ENCODE measurements at regions not wholly inside any gene's neighbourhood (a gene's known extent, or its start where the extent isn't known, plus 50 kb on each side); places are given as distances from the start of the nearest gene placed in this dataset.

DNA sequence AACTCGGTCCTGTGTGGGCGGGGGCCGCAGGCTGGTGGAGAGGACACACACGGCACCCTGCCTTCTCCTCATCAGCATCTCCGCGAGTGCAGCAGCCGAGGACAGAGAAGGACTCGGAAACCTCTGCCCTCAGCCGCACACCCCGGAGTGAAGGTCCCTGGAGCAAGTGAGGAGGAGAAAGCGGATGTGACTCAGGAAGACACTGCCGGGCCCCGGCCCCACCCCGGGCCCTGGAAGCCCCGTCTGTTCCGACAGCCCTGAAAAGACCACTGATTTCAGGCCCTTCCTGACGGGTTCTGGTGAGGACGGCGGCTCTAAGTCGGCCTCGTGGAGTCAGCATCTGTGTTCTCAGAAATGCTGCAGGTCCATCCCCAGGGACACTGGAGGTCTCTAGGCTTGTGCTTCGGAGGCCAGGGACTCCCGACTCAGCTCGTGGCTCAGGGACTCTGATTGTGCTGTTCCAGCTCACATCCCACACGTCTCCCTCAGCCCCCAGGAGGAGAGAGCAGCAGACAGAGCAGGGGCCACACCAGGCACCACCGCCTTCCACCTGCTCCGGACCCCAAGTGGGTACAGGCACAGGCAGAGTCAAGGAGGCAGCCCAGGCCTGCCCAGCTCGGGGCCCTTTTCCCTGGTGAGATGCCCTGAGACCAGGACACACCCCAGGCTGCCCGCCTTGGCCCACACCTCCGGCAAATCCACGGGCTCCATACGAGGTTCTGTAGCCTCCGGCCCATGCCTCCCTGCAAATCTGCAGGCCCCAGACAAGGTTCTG, 134.5 kb upstream of the NKX1-1 start:
- H3K4me1 ChIP-seq, result no peaks in the 10 kb centered on the region
- TF ChIP-seq, protein P1, sequence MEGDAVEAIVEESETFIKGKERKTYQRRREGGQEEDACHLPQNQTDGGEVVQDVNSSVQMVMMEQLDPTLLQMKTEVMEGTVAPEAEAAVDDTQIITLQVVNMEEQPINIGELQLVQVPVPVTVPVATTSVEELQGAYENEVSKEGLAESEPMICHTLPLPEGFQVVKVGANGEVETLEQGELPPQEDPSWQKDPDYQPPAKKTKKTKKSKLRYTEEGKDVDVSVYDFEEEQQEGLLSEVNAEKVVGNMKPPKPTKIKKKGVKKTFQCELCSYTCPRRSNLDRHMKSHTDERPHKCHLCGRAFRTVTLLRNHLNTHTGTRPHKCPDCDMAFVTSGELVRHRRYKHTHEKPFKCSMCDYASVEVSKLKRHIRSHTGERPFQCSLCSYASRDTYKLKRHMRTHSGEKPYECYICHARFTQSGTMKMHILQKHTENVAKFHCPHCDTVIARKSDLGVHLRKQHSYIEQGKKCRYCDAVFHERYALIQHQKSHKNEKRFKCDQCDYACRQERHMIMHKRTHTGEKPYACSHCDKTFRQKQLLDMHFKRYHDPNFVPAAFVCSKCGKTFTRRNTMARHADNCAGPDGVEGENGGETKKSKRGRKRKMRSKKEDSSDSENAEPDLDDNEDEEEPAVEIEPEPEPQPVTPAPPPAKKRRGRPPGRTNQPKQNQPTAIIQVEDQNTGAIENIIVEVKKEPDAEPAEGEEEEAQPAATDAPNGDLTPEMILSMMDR (IDR thresholded peaks at IDR 0.05), result no peak
- TF ChIP-seq POLR2A (IDR thresholded peaks at IDR 0.05), result no peak
- no peak for DNase-seq
- H3K27ac ChIP-seq, result no peak overlapping the region
- H3K36me3 ChIP-seq (ENCODE audit: low read depth, missing control alignments), result no peaks in the 10 kb centered on the region
- WGBS, 2 donors, result 84 to 86% methylated on average over 22 to 33 of the region's 33 CpGs
- H3K4me3 ChIP-seq, result no peak overlapping the region
- H3K27me3 ChIP-seq, result no peaks in the 10 kb centered on the region
- H3K9me3 ChIP-seq, result no peaks in the 10 kb centered on the region
- intact Hi-C loops (cut with DNase I; ENCODE audit: low total_unique reads), result no loop called here

DNA sequence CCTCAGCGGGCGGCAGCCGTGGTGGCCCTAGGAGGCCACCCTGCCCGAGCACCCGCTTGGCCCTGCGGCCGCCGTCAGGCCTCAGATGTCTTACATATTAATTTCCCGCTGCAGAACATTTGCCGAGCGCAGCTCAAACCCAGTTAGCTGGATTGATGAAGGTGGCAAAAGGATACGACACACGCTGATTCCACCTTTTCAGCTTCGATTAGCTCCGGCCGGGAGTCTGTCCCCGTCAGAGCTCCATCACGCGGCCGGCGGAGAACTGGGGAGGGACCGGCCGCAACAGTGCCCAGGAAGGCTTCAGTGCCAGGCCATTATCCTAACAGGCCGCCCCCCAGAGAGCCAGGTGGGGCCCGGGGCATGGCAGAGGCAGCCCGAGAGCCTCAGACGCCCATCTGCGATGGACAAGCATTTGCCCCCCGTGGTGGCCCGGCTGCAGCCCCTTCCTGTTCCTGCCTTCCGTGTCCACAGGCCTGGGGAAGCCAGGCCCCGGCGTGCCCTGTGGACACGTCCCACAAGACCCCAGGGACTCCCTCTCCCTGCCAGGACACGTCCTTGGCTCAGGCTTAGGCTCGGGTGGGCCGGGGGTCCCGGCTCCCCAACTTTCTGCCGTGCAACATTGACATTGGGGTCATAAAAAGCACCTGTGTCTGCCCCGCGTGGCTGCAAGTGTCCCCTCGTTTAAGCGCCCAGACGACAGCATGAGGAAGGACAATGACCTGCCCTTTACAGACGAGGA, 133.8 kb upstream of the NKX1-1 start:
- Histone ChIP-seq H3K4me1 (no peaks in the 10 kb centered on the region), H3K27me3 (no peaks in the 10 kb centered on the region), H3K4me3 (no peak overlapping the region), H3K36me3 (ENCODE audit: low read depth, missing control alignments) (no peaks in the 10 kb centered on the region), H3K9me3 (no peaks in the 10 kb centered on the region), H3K27ac (no peak overlapping the region)
- TF ChIP-seq, protein P1 (IDR thresholded peaks at IDR 0.05), result no peak
- TF ChIP-seq POLR2A (IDR thresholded peaks at IDR 0.05), result no peak
- no peak for DNase-seq
- intact Hi-C loops (cut with DNase I; ENCODE audit: low total_unique reads), result no loop called here
- 93 to 94% methylated on average over 25 to 45 of the region's 45 CpGs for WGBS, 2 donors

- Histone ChIP-seq H3K27ac (no peak overlapping the region), H3K27me3 (no peaks in the 10 kb centered on the region), H3K4me1 (no peaks in the 10 kb centered on the region), H3K9me3 (no peaks in the 10 kb centered on the region), H3K4me3 (no peak overlapping the region), H3K36me3 (ENCODE audit: low read depth, missing control alignments) (no peaks in the 10 kb centered on the region)
- WGBS, 2 donors, result 88 to 90% methylated on average over 14 to 23 of the region's 23 CpGs
- intact Hi-C loops (cut with DNase I; ENCODE audit: low total_unique reads), result no loop called here
- DNase-seq, result no peak
- no peak for TF ChIP-seq POLR2A (IDR thresholded peaks at IDR 0.05)
- TF ChIP-seq, protein P1 (IDR thresholded peaks at IDR 0.05), result no peak
Measured at GRCh38 chr4:1538941-1539772, 132.9 kb upstream of the NKX1-1 start.

DNA sequence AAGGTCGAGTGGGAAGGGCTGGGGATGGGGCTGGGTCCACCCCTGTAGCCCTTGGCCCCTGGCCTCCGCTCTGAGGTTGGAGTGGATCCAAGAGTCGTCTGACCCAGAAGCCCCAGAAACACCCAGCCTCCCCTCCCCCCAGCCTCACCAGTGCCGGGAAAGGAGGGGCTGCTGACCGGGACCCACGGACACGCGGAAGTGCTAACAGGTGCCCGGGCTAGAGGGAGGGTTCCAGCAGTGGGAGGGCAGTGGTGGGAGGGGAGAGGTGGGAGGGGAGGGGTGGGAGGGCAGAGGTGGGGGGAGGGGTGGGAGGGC, 131.8 kb upstream of the NKX1-1 start:
- intact Hi-C loops (cut with DNase I; ENCODE audit: low total_unique reads), result no loop called here
- no peak overlapping the region for H3K27ac ChIP-seq
- no peaks in the 10 kb centered on the region for H3K27me3 ChIP-seq
- no peaks in the 10 kb centered on the region for H3K9me3 ChIP-seq
- no peak overlapping the region for H3K4me3 ChIP-seq
- no peaks in the 10 kb centered on the region for H3K4me1 ChIP-seq
- TF ChIP-seq, protein P1 (IDR thresholded peaks at IDR 0.05), result no peak
- TF ChIP-seq POLR2A (IDR thresholded peaks at IDR 0.05), result no peak
- WGBS, 2 donors, result 41 to 60% methylated on average over 4 to 9 of the region's 9 CpGs
- DNase-seq, result no peak
- H3K36me3 ChIP-seq (ENCODE audit: low read depth, missing control alignments), result no peaks in the 10 kb centered on the region

Measured in testis (tissue), 2 donors.